ENCODE measurements at regions not wholly inside any gene's neighbourhood (a gene's known extent, or its start where the extent isn't known, plus 50 kb on each side); places are given as distances from the start of the nearest gene placed in this dataset.
"Not testable (repeated sequence)": the region's sequence is repeated elsewhere in the genome, so short reads cannot be mapped to it uniquely, and the experiment has no call there.

DNA sequence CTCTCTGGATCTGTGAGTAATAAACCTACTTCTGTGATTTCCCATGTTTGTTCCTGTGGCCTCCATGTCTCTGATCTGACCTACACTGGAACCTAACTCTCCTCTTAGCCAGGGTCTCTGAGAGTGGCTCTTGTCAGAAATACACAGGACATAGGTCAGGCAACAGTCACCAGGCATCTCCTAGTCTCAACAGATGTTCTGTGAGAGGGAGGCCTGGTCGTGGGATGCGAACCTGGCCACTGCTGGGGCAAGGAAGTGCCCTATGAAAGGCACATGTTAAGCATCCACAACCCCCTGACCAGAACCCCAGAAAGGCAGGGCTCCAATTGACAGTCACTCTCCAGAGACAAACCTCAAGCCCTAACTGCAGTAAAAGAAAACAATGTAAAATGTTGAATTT lies 2771.5 kb downstream of the RPIA start:
- not testable (repeated sequence) for H3K4me3 ChIP-seq (ENCODE audit: low read depth, low read length); H3K79me2 ChIP-seq (ENCODE audit: control insufficient read depth, insufficient read depth, low read length, unreplicated experiment); H3K27ac ChIP-seq (ENCODE audit: low read depth, low read length); H2AFZ ChIP-seq (ENCODE audit: low read length, unreplicated experiment); H3K36me3 ChIP-seq (ENCODE audit: insufficient read depth, low read length); H3K27me3 ChIP-seq (ENCODE audit: insufficient read depth, low read length); H3K4me1 ChIP-seq (ENCODE audit: control insufficient read depth, insufficient read depth, low read length, unreplicated experiment)

DNA sequence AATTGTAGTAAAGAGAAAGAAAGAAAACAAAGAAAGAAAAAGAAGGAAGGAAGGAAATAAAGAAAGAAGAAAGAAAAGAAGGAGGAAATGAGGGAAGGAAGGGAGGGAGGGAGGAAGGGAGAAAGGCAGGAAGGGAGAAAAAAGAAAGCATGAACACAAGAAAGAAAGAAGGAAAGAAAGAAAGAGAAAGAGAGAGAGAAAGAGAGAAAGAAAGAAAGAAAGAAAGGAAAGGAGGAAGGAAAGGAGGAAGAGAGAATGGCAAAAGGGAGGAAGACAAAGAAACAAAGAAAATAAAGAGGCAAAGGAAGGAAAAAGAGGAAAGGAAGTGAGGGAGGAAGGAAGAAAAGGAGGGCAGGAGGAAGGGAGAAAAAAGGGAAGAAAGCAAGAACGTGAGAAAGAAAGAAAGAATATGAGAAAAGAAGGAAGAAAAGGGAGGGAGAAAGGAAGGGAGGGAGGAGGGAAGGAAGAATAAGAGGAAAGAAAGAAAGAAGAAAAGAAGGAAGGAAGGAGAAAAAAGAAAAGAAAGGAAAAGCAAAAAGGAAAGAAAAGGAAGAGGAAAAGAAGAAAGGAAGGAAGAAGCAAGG lies 2775.4 kb downstream of the RPIA start:
- H3K27me3 ChIP-seq (ENCODE audit: insufficient read depth, low read length); H3K27ac ChIP-seq (ENCODE audit: low read depth, low read length); H3K4me3 ChIP-seq (ENCODE audit: low read depth, low read length); H3K36me3 ChIP-seq (ENCODE audit: insufficient read depth, low read length); H3K4me1 ChIP-seq (ENCODE audit: control insufficient read depth, insufficient read depth, low read length, unreplicated experiment); H3K79me2 ChIP-seq (ENCODE audit: control insufficient read depth, insufficient read depth, low read length, unreplicated experiment); H2AFZ ChIP-seq (ENCODE audit: low read length, unreplicated experiment): not testable (repeated sequence)

DNA sequence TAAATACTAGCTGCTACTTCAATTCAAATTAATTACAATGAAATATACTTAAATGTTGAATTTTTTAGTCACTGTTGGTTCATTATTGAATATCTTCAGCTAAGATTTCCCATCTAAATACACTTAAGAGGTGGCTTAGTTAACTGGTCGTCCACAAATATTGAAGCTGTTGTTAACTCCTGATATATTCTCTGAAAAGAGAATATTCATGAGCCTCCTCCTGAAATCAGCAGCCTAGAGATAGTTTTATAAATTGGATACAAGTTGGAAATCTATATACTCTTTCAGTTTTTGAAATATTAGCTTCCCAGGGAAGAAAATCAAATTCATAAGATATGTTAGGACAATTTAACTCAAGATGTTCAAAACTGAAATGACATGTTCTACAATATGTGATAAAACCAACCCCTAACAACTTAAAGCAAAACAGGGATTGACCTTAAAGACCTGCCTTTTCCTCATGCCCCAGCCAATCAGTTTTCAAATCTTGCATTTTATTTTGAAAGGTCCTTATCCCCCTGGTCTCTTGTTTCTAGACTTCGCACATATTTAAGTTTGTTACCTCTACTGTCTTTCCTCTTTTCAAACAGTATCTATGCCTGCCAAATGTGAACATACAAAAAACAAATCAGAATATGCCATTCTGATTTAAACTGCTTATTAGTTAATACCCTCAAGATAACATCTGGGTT lies 2784.9 kb downstream of the RPIA start:
- H3K4me1 ChIP-seq (ENCODE audit: control insufficient read depth, insufficient read depth, low read length, unreplicated experiment); H3K27ac ChIP-seq (ENCODE audit: low read depth, low read length); H3K79me2 ChIP-seq (ENCODE audit: control insufficient read depth, insufficient read depth, low read length, unreplicated experiment); H3K4me3 ChIP-seq (ENCODE audit: low read depth, low read length); H3K36me3 ChIP-seq (ENCODE audit: insufficient read depth, low read length); H2AFZ ChIP-seq (ENCODE audit: low read length, unreplicated experiment): not testable (repeated sequence)
- peaks cover 25% of the 10 kb centered on the region for H3K27me3 ChIP-seq (ENCODE audit: insufficient read depth, low read length)

DNA sequence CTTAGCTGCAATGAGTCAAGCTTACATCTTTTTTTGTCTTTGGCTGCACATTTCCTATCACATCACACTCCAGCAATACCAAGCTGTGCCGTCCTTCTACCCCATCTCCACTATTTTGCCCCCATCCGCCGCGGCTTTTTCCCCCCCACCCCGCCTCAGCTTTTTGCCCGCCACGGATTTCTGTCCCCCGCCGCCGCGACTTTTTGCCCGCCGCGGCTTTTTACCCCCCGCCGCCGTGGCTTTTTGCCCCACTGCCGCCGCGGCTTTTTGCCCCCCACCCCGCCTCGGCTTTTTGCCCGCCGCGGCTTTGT lies 2785.4 kb downstream of the RPIA start:
- H3K27ac ChIP-seq (ENCODE audit: low read depth, low read length); H3K36me3 ChIP-seq (ENCODE audit: insufficient read depth, low read length): not testable (repeated sequence)
- peaks cover 25% of the 10 kb centered on the region for H3K27me3 ChIP-seq (ENCODE audit: insufficient read depth, low read length)

DNA sequence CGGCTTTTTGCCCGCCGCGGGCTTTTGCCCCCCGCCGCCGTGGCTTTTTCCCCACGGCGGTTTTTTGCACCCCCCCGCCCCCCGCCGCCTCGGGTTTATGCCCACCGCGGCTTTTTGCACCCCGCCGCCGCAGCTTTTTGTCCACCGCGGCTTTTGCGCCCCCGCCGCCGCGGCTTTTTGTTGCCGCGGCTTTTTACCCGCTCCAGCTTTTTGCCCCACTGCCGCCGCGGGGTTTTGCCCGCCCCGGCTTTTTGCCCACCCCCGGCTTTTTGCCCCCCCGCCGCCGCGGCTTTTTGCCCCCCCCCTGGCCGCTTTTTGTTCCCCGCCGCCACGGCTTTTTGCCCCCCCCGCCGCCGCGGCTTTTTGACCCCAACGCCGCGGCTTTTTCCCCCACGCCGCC lies 2785.8 kb downstream of the RPIA start:
- not testable (repeated sequence) for H3K36me3 ChIP-seq (ENCODE audit: insufficient read depth, low read length); H3K27ac ChIP-seq (ENCODE audit: low read depth, low read length); H3K4me3 ChIP-seq (ENCODE audit: low read depth, low read length); H3K4me1 ChIP-seq (ENCODE audit: control insufficient read depth, insufficient read depth, low read length, unreplicated experiment); H2AFZ ChIP-seq (ENCODE audit: low read length, unreplicated experiment); H3K79me2 ChIP-seq (ENCODE audit: control insufficient read depth, insufficient read depth, low read length, unreplicated experiment)
- H3K27me3 ChIP-seq (ENCODE audit: insufficient read depth, low read length) = peaks cover 25% of the 10 kb centered on the region

More for the DNA sequence above, 2785.4 kb downstream of the RPIA start:
- H3K79me2 ChIP-seq (ENCODE audit: control insufficient read depth, insufficient read depth, low read length, unreplicated experiment); H3K4me3 ChIP-seq (ENCODE audit: low read depth, low read length); H2AFZ ChIP-seq (ENCODE audit: low read length, unreplicated experiment); H3K4me1 ChIP-seq (ENCODE audit: control insufficient read depth, insufficient read depth, low read length, unreplicated experiment): not testable (repeated sequence)

DNA sequence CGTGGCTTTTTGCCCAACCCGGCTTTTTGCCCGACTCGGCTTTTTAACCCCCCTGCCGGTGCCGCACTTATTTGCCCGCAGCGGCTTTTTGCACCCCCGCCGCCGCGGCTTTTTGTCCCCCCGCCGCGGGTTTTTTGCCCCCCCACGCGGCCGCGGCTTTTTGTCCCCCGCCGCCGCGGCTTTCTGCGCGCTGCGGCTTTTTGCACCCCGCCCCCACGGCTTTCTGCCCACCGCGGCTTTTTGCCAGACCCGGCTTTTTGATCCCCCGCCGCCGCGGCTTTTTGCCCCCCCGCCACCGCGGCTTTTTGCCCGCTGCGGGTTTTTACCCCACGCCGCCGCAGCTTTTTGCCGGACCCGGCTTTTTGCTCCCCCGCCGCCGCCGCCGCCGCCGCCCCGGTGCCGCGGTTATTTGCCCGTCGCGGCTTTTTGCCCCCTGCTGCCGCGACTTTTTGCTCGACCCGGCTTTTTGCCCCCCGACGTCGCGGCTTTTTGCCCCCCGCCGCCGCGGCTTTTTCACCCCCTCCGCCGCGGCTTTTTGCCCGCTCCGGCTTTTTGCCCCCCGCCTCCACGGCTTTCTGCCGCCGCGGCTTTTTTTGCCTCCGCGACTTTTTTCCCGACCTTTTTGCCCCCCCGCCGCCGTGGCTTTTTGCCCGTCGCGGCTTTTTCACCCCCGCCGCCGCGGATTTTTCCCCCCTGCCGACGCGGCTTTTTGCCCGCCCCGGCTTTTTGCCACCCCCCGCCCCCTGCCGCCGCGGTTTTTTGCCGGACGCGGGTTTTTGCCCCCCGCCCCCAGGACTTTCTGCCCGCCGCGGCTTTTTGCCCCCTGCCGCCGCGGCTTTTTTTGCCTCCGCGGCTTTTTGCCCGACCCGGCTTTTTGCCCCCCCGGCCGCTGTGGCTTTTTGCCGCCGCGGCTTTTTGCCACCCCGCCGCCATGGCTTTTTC lies 2786.5 kb downstream of the RPIA start:
- Histone ChIP-seq H3K4me3 (ENCODE audit: low read depth, low read length) (peak overlapping the region; percentile 26), H3K27me3 (ENCODE audit: insufficient read depth, low read length) (peaks cover 25% of the 10 kb centered on the region), H3K27ac (ENCODE audit: low read depth, low read length) (no peak overlapping the region), H3K4me1 (ENCODE audit: control insufficient read depth, insufficient read depth, low read length, unreplicated experiment) (no peaks in the 10 kb centered on the region), H3K36me3 (ENCODE audit: insufficient read depth, low read length) (no peaks in the 10 kb centered on the region), H3K79me2 (ENCODE audit: control insufficient read depth, insufficient read depth, low read length, unreplicated experiment) (no peaks in the 10 kb centered on the region), H2AFZ (ENCODE audit: low read length, unreplicated experiment) (peak overlapping the region; percentile 0)

DNA sequence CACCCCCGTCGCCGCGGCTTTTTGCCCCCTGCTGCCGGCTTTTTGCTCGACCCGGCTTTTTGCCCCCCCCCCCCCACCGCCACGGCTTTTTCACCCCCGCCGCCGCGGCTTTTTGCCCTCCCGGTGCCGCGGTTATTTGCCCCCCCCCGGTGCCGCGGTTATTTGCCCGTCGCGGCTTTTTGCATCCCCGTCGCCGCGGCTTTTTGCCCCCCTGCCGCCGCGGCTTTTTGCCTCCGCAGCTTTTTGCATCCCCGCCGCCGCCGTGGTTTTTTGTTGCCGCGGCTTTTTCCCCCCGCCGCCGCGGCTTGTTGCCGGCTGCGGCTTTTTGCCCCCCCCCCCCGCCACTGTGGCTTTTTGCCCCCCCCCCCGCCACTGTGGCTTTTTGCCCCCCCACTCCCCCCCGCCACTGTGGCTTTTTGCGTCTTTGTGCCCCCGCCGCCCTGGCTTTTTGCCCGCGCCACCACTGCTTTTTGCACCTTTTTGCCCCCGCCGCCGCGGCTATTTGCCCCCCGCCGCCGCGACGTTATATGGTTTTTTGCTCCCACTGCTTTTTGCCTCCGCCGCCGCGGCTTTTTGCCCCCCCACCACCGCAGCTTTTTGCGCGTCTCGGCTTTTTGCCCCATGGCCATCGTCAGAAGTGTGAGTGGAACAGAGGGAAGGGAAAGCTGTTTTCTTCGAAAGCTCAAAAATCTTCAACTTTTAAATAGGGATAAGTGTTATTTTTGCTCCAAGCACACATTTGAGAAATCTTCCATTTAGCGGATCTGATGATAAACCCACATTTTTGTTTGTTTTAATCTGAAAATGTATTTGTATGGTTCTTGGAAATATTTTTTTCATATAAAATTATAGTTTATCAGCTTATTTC lies 2787.6 kb downstream of the RPIA start:
- H3K36me3 ChIP-seq (ENCODE audit: insufficient read depth, low read length); H3K79me2 ChIP-seq (ENCODE audit: control insufficient read depth, insufficient read depth, low read length, unreplicated experiment); H3K4me1 ChIP-seq (ENCODE audit: control insufficient read depth, insufficient read depth, low read length, unreplicated experiment); H2AFZ ChIP-seq (ENCODE audit: low read length, unreplicated experiment); H3K27ac ChIP-seq (ENCODE audit: low read depth, low read length): not testable (repeated sequence)
- H3K27me3 ChIP-seq (ENCODE audit: insufficient read depth, low read length) = peaks cover 25% of the 10 kb centered on the region
- peak overlapping the region; percentile 51; the same call in 1 of the 2 replicates for H3K4me3 ChIP-seq (ENCODE audit: low read depth, low read length)

DNA sequence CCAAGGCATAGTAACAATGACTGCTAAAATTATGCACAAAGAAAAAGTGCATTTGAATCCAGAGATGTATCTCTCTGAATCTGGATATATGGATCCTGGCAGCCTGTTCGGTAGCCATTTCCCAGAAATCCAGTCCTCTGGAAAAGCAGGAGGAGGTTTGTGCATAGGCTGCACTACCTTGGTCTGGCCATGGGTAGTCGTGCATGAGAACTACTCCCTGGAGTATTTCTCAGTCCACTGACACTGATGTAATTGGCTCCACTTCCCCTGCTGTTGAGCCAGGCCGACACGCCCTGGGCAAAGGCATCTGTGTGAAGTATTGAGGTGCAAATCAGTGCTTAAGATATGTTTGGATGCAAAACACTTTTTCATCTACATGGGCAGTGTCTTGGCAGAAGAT lies 2793.8 kb downstream of the RPIA start:
- not testable (repeated sequence) for H3K27ac ChIP-seq (ENCODE audit: low read depth, low read length); H3K79me2 ChIP-seq (ENCODE audit: control insufficient read depth, insufficient read depth, low read length, unreplicated experiment); H3K27me3 ChIP-seq (ENCODE audit: insufficient read depth, low read length); H3K36me3 ChIP-seq (ENCODE audit: insufficient read depth, low read length); H2AFZ ChIP-seq (ENCODE audit: low read length, unreplicated experiment); H3K4me3 ChIP-seq (ENCODE audit: low read depth, low read length); H3K4me1 ChIP-seq (ENCODE audit: control insufficient read depth, insufficient read depth, low read length, unreplicated experiment)

DNA sequence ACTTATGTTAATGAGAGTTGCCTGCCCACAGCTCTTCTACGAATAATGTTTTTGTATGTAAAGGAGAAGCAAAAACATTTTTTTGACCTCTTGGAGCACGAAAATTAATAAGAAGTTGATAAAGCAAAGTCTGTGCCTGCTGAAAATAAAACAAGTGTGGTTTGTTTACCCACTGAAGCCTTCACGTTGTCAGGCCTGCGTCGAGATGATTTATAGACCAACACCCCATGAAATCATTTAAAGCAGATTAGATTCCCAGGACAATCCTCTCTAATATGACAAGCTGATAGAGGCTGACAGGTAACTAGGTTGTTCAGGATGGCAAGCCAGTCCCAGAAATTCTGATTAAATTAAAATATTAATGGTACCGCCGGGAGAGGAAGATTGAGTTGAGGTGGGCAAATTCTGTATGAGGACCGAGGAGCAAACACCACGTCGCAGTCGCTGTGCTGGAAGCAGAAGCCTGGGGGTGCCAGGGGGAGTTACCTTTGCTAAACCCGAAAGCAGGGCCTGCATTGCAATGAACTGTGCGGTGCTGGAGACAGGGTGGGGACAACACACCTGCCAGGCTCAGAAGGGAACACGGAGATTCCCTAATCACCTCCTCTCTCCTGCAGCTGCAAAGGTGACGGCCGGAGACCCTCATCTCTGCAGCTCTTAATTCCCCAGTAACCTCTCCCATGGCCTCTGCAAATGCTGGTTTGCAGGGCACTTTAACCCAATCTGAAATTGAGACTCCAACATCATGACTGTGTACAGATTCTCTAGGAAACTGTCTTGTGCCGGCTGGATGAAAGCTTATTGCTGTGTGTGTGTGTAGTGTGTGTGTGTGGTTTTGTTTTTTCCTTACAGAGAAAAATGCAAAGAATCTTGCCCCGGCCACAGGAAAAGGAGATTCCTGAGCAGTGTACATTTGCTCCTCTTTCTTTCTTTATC lies 2805.9 kb downstream of the RPIA start:
- not testable (repeated sequence) for H3K27me3 ChIP-seq (ENCODE audit: insufficient read depth, low read length); H2AFZ ChIP-seq (ENCODE audit: low read length, unreplicated experiment); H3K4me3 ChIP-seq (ENCODE audit: low read depth, low read length); H3K27ac ChIP-seq (ENCODE audit: low read depth, low read length); H3K79me2 ChIP-seq (ENCODE audit: control insufficient read depth, insufficient read depth, low read length, unreplicated experiment); H3K4me1 ChIP-seq (ENCODE audit: control insufficient read depth, insufficient read depth, low read length, unreplicated experiment); H3K36me3 ChIP-seq (ENCODE audit: insufficient read depth, low read length)

DNA sequence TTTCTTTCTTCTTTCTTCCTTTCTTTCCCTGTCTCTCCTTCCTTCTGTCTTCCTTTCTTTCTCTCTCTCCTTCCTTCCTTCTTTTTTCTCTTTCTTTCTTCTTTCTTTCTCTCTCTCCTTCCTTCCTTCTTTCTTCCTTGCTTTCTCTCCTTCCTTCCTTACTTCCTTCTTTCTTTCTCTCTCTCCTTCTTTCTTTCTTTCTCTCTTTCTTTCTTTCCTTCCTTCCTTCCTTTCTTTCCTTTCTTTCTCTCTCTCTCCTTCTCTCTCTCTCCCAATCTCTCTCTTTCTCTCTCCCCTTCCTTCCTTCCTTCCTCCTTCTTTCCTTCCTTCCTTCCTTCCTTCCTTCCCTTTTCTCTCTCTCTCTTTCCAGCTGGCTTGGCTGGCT lies 2806.6 kb downstream of the RPIA start:
- H3K27ac ChIP-seq (ENCODE audit: low read depth, low read length); H3K4me3 ChIP-seq (ENCODE audit: low read depth, low read length); H3K4me1 ChIP-seq (ENCODE audit: control insufficient read depth, insufficient read depth, low read length, unreplicated experiment); H3K27me3 ChIP-seq (ENCODE audit: insufficient read depth, low read length); H3K36me3 ChIP-seq (ENCODE audit: insufficient read depth, low read length); H2AFZ ChIP-seq (ENCODE audit: low read length, unreplicated experiment); H3K79me2 ChIP-seq (ENCODE audit: control insufficient read depth, insufficient read depth, low read length, unreplicated experiment): not testable (repeated sequence)
